ENCODE measurements at regions not wholly inside any gene's neighbourhood (a gene's known extent, or its start where the extent isn't known, plus 50 kb on each side); places are given as distances from the start of the nearest gene placed in this dataset.

- TF ChIP-seq CTCF (IDR thresholded peaks at IDR 0.05) (no peak), YY1 (IDR thresholded peaks at IDR 0.05; ENCODE audit: low read depth) (no peak), REST (IDR thresholded peaks at IDR 0.05; ENCODE audit: low read depth, low read length) (no peak), TAF1 (IDR thresholded peaks at IDR 0.05; ENCODE audit: borderline replicate concordance, low read depth, low read length) (no peak), EP300 (IDR thresholded peaks at IDR 0.05; ENCODE audit: borderline replicate concordance in 1 of 2, low read depth in 1 of 2, low read length in 1 of 2) (no peak), ZBTB33 (IDR thresholded peaks at IDR 0.05; ENCODE audit: borderline replicate concordance, low read depth) (no peak), USF1 (IDR thresholded peaks at IDR 0.05; ENCODE audit: borderline replicate concordance, low read depth) (no peak), POLR2AphosphoS5 (IDR thresholded peaks at IDR 0.05; ENCODE audit: low read depth, low read length) (no peak), USF2 (IDR thresholded peaks at IDR 0.05; ENCODE audit: borderline replicate concordance, low read depth, low read length) (no peak), EZH2phosphoT487 (IDR thresholded peaks at IDR 0.05; ENCODE audit: borderline replicate concordance, low read depth) (no peak), MAX (IDR thresholded peaks at IDR 0.05; ENCODE audit: low read depth) (no peak), FOXM1 (IDR thresholded peaks at IDR 0.05; ENCODE audit: low read depth) (no peak), RCOR1 (IDR thresholded peaks at IDR 0.05; ENCODE audit: low read length) (no peak)
These were observed 228.3 kb downstream of the ABHD5 start for GRCh38 chr3:43919029-43919428.
